Mesenchymal stem cell (in vitro differentiated cells and primary cell): ENCODE measurements at regions not wholly inside any gene's neighbourhood (a gene's known extent, or its start where the extent isn't known, plus 50 kb on each side); places are given as distances from the start of the nearest gene placed in this dataset.
"Not testable (repeated sequence)": the region's sequence is repeated elsewhere in the genome, so short reads cannot be mapped to it uniquely, and the experiment has no call there.

Experiments
- DNase-seq: peaks from one replicate; pipeline ENCODE4 v3.0.0-alpha.2; 2013
- H2AFZ ChIP-seq: one replicate; pipeline ENCODE4 v1.6.1; 2013; ENCODE audit warnings: low read depth, mild to moderate bottlenecking, control low read depth, inconsistent platforms, low read length, moderate library complexity
- H2AK5ac ChIP-seq: 2 replicates; pipeline ENCODE4 v1.6.1; 2013; ENCODE audit warnings: low read length, moderate library complexity, mild to moderate bottlenecking, inconsistent platforms; ENCODE audit not compliant: severe bottlenecking
- H2BK120ac ChIP-seq: one replicate; pipeline ENCODE4 v1.6.1; 2013; ENCODE audit warnings: low read depth, mild to moderate bottlenecking, inconsistent platforms, low read length, moderate library complexity
- H2BK12ac ChIP-seq, 2 experiments: one replicate each; pipeline ENCODE4 v1.6.1; 2013; ENCODE audit warnings: inconsistent platforms in 2 of 2, low read length in 2 of 2, mild to moderate bottlenecking in 2 of 2, moderate library complexity in 2 of 2, control low read depth in 1 of 2
- H2BK15ac ChIP-seq: one replicate; pipeline ENCODE4 v1.6.1; 2013; ENCODE audit warnings: mild to moderate bottlenecking, low read depth, inconsistent platforms; ENCODE audit not compliant: poor library complexity, severe bottlenecking
- H2BK5ac ChIP-seq: 2 replicates; pipeline ENCODE4 v1.6.1; 2013; ENCODE audit warnings: low read depth, mild to moderate bottlenecking, low read length, control low read depth, inconsistent platforms; ENCODE audit not compliant: poor library complexity, severe bottlenecking
- H3K14ac ChIP-seq, 2 experiments: one replicate each; pipeline ENCODE4 v1.6.1; 2013; ENCODE audit warnings: inconsistent platforms in 2 of 2, low read length in 2 of 2, control low read depth in 1 of 2, mild to moderate bottlenecking in 1 of 2, moderate library complexity in 1 of 2
- H3K18ac ChIP-seq, 2 experiments: one replicate each; pipeline ENCODE4 v1.6.1; 2013; ENCODE audit warnings: inconsistent platforms in 2 of 2, low read length in 2 of 2, control low read depth in 1 of 2, low read depth in 1 of 2, mild to moderate bottlenecking in 1 of 2
- H3K23ac ChIP-seq, 2 experiments: one replicate each; pipeline ENCODE4 v1.6.1; 2013; ENCODE audit warnings: inconsistent platforms in 2 of 2, low read length in 2 of 2, mild to moderate bottlenecking in 2 of 2, moderate library complexity in 2 of 2, control low read depth in 1 of 2
- H3K27ac ChIP-seq: 2 replicates; pipeline ENCODE4 v1.5.1; 2013; ENCODE audit warnings: mild to moderate bottlenecking, moderate library complexity, low read length, control low read depth, inconsistent platforms; ENCODE audit not compliant: poor library complexity, severe bottlenecking
- H3K27me3 ChIP-seq, 2 experiments: 2 replicates each; pipeline versions ENCODE4 v1.6.1 to v1.7.0; 2013; ENCODE audit warnings: low read length in 2 of 2, mild to moderate bottlenecking in 2 of 2, moderate library complexity in 2 of 2, control low read depth in 1 of 2, inconsistent platforms in 1 of 2; ENCODE audit not compliant: control insufficient read depth in 1 of 2, insufficient read depth in 1 of 2
- H3K36me3 ChIP-seq, 2 experiments: 2 replicates each; pipeline versions ENCODE4 v1.6.1 to v1.7.0; 2013; ENCODE audit warnings: low read length in 2 of 2, control low read depth in 1 of 2, inconsistent platforms in 1 of 2, low read depth in 1 of 2, mild to moderate bottlenecking in 1 of 2; ENCODE audit not compliant: insufficient read depth in 2 of 2, control insufficient read depth in 1 of 2
- H3K4ac ChIP-seq, 2 experiments: one replicate each; pipeline ENCODE4 v1.6.1; 2013; ENCODE audit warnings: inconsistent platforms in 2 of 2, low read length in 2 of 2, mild to moderate bottlenecking in 2 of 2, moderate library complexity in 2 of 2, control low read depth in 1 of 2, low read depth in 1 of 2
- H3K4me1 ChIP-seq: 2 replicates; pipeline ENCODE4 v1.6.1; 2013; ENCODE audit warnings: low read depth, low read length, control low read depth; ENCODE audit not compliant: control insufficient read depth, insufficient read depth
- H3K4me2 ChIP-seq: 2 replicates; pipeline ENCODE4 v1.6.1; 2013; ENCODE audit warnings: low read length, mild to moderate bottlenecking, inconsistent platforms; ENCODE audit not compliant: poor library complexity, severe bottlenecking
- H3K4me3 ChIP-seq, 2 experiments: 2 replicates each; pipeline versions ENCODE4 v1.5.1 to v1.7.0; 2013; ENCODE audit warnings: low read length in 2 of 2, mild to moderate bottlenecking in 2 of 2, control low read depth in 1 of 2, low read depth in 1 of 2; ENCODE audit not compliant: insufficient read depth in 1 of 2
- H3K79me1 ChIP-seq: replicated peaks from 2 replicates; pipeline ENCODE4 v1.6.1; 2013; ENCODE audit warnings: mild to moderate bottlenecking, control low read depth, low read length, inconsistent platforms; ENCODE audit not compliant: poor library complexity, severe bottlenecking
- H3K9ac ChIP-seq: 2 replicates; pipeline ENCODE4 v1.7.0; 2013; ENCODE audit warnings: mild to moderate bottlenecking, low read length, moderate library complexity
- H3K9me3 ChIP-seq: 2 replicates; pipeline ENCODE4 v1.7.0; 2013; ENCODE audit warnings: mild to moderate bottlenecking, low read length; ENCODE audit not compliant: control insufficient read depth
- H4K8ac ChIP-seq: one replicate; pipeline ENCODE4 v1.6.1; 2013; ENCODE audit warnings: inconsistent platforms, mild to moderate bottlenecking, low read length, moderate library complexity
- H4K91ac ChIP-seq: one replicate; pipeline ENCODE4 v1.6.1; 2013; ENCODE audit warnings: mild to moderate bottlenecking, low read length, inconsistent platforms
- WGBS: methylation state at CpG from one replicate; pipeline ENCODE4 v1.1.7; 2013; ENCODE audit warnings: mixed read lengths; 5-methylcytosine and 5-hydroxymethylcytosine counted together

GRCh38 chr18:22067109-22067508 is 102.3 kb upstream of the GATA6 start:
- Histone ChIP-seq H3K9ac (no peak overlapping the region), H2AK5ac (no peak overlapping the region), H2BK120ac (no peak overlapping the region), H2AFZ (no peak overlapping the region), H3K4me3 (no peak overlapping the region), H2BK12ac (no peak overlapping the region), H3K9me3 (no peaks in the 10 kb centered on the region), H2BK5ac (no peak overlapping the region), H4K8ac (no peak overlapping the region), H3K36me3 (no peaks in the 10 kb centered on the region), H3K23ac (no peak overlapping the region), H3K4me2 (no peak overlapping the region), H2BK15ac (no peak overlapping the region), H4K91ac (no peak overlapping the region), H3K27me3 (peaks cover 9 to 12% of the 10 kb centered on the region in 2 experiments), H3K14ac (no peak overlapping the region), H3K79me1 (no peaks in the 10 kb centered on the region), H3K4ac (no peak overlapping the region), H3K18ac (no peak overlapping the region), H3K27ac (no peak overlapping the region), H3K4me1 (no peaks in the 10 kb centered on the region)
- 92% methylated on average over 2 of the region's 2 CpGs for WGBS
- DNase-seq: no peak

- Histone ChIP-seq H3K27ac (no peak overlapping the region), H3K4me3 (no peak overlapping the region), H3K27me3 (peaks cover 9 to 12% of the 10 kb centered on the region in 2 experiments), H3K4me2 (no peak overlapping the region), H2AK5ac (no peak overlapping the region), H2BK12ac (no peak overlapping the region), H3K14ac (no peak overlapping the region), H2BK15ac (no peak overlapping the region), H3K9ac (no peak overlapping the region), H4K8ac (no peak overlapping the region), H3K4me1 (no peaks in the 10 kb centered on the region), H3K18ac (no peak overlapping the region), H2BK5ac (no peak overlapping the region), H3K9me3 (no peaks in the 10 kb centered on the region), H3K36me3 (no peaks in the 10 kb centered on the region), H2AFZ (no peak overlapping the region), H2BK120ac (no peak overlapping the region), H4K91ac (no peak overlapping the region), H3K4ac (no peak overlapping the region), H3K23ac (no peak overlapping the region), H3K79me1 (no peaks in the 10 kb centered on the region)
- WGBS: 92% methylated on average over 3 of the region's 3 CpGs
- no peak for DNase-seq
Measured at GRCh38 chr18:22067682-22068081, 101.7 kb upstream of the GATA6 start.

- H4K91ac ChIP-seq, H2AFZ ChIP-seq: not testable (repeated sequence)
Measured at GRCh38 chr18:22068784-22069183, 100.6 kb upstream of the GATA6 start.

GRCh38 chr18:22069916-22070315 is 99.5 kb upstream of the GATA6 start:
- H3K14ac ChIP-seq: no peak overlapping the region
- H3K4ac ChIP-seq: no peak overlapping the region
- no peak overlapping the region for H4K91ac ChIP-seq
- no peak overlapping the region for H4K8ac ChIP-seq
- H2BK5ac ChIP-seq: no peak overlapping the region
- no peak overlapping the region for H3K27ac ChIP-seq
- no peak overlapping the region for H3K9ac ChIP-seq
- H3K9me3 ChIP-seq: no peaks in the 10 kb centered on the region
- DNase-seq: no peak
- H3K4me1 ChIP-seq: no peaks in the 10 kb centered on the region
- peaks cover 9 to 12% of the 10 kb centered on the region in 2 experiments for H3K27me3 ChIP-seq
- H3K79me1 ChIP-seq: no peaks in the 10 kb centered on the region
- no peak overlapping the region for H3K18ac ChIP-seq
- no peak overlapping the region for H3K23ac ChIP-seq
- H2AFZ ChIP-seq: no peak overlapping the region
- WGBS: 70% methylated on average over 8 of the region's 8 CpGs
- H3K4me3 ChIP-seq: no peak overlapping the region
- no peak overlapping the region for H3K4me2 ChIP-seq
- no peak overlapping the region for H2BK120ac ChIP-seq
- no peak overlapping the region for H2AK5ac ChIP-seq
- H2BK15ac ChIP-seq: no peak overlapping the region
- H2BK12ac ChIP-seq: no peak overlapping the region
- H3K36me3 ChIP-seq: no peaks in the 10 kb centered on the region

More at GRCh38 chr18:22068784-22069183, 100.6 kb upstream of the GATA6 start:
- H4K8ac ChIP-seq, H3K4me2 ChIP-seq, H3K27ac ChIP-seq, H2BK120ac ChIP-seq, H3K36me3 ChIP-seq, H3K9me3 ChIP-seq, H3K14ac ChIP-seq, H3K4ac ChIP-seq, H3K79me1 ChIP-seq, DNase-seq, H3K9ac ChIP-seq, H2BK12ac ChIP-seq, H3K23ac ChIP-seq, H2BK5ac ChIP-seq, H2AK5ac ChIP-seq, H3K4me3 ChIP-seq, H3K18ac ChIP-seq, H3K4me1 ChIP-seq, H2BK15ac ChIP-seq: not testable (repeated sequence)
- WGBS: 87% methylated on average over 2 of the region's 2 CpGs
- H3K27me3 ChIP-seq: peaks cover 9 to 12% of the 10 kb centered on the region in 2 experiments
